ENCODE measurements at regions not wholly inside any gene's neighbourhood (a gene's known extent, or its start where the extent isn't known, plus 50 kb on each side); places are given as distances from the start of the nearest gene placed in this dataset.
"Not testable (repeated sequence)": the region's sequence is repeated elsewhere in the genome, so short reads cannot be mapped to it uniquely, and the experiment has no call there.

- no peak for DNase-seq (ENCODE audit: extremely low read depth, low read depth)
- TF ChIP-seq, protein P1, sequence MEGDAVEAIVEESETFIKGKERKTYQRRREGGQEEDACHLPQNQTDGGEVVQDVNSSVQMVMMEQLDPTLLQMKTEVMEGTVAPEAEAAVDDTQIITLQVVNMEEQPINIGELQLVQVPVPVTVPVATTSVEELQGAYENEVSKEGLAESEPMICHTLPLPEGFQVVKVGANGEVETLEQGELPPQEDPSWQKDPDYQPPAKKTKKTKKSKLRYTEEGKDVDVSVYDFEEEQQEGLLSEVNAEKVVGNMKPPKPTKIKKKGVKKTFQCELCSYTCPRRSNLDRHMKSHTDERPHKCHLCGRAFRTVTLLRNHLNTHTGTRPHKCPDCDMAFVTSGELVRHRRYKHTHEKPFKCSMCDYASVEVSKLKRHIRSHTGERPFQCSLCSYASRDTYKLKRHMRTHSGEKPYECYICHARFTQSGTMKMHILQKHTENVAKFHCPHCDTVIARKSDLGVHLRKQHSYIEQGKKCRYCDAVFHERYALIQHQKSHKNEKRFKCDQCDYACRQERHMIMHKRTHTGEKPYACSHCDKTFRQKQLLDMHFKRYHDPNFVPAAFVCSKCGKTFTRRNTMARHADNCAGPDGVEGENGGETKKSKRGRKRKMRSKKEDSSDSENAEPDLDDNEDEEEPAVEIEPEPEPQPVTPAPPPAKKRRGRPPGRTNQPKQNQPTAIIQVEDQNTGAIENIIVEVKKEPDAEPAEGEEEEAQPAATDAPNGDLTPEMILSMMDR (IDR thresholded peaks at IDR 0.05; ENCODE audit: low read depth, low read length) = no peak
Observed at GRCh38 chr1:157460381-157460780, 91.9 kb downstream of the FCRL5 start.

- TF ChIP-seq, protein P1 (IDR thresholded peaks at IDR 0.05; ENCODE audit: low read depth, low read length) = no peak
- DNase-seq (ENCODE audit: extremely low read depth, low read depth) = no peak
Observed at GRCh38 chr1:157457279-157457678, 95.0 kb downstream of the FCRL5 start.

- TF ChIP-seq, protein P1 (IDR thresholded peaks at IDR 0.05; ENCODE audit: low read depth, low read length) = no peak
- DNase-seq (ENCODE audit: extremely low read depth, low read depth) = no peak
Observed at GRCh38 chr1:157455318-157455717, 97.0 kb downstream of the FCRL5 start.

GRCh38 chr1:157450106-157450505, 102.2 kb downstream of the FCRL5 start:
- DNase-seq (ENCODE audit: extremely low read depth, low read depth) = no peak
- TF ChIP-seq, protein P1 (IDR thresholded peaks at IDR 0.05; ENCODE audit: low read depth, low read length) = no peak

GRCh38 chr1:157448636-157449035, 103.7 kb downstream of the FCRL5 start:
- no peak for DNase-seq (ENCODE audit: extremely low read depth, low read depth)
- TF ChIP-seq, protein P1 (IDR thresholded peaks at IDR 0.05; ENCODE audit: low read depth, low read length) = no peak

DNA sequence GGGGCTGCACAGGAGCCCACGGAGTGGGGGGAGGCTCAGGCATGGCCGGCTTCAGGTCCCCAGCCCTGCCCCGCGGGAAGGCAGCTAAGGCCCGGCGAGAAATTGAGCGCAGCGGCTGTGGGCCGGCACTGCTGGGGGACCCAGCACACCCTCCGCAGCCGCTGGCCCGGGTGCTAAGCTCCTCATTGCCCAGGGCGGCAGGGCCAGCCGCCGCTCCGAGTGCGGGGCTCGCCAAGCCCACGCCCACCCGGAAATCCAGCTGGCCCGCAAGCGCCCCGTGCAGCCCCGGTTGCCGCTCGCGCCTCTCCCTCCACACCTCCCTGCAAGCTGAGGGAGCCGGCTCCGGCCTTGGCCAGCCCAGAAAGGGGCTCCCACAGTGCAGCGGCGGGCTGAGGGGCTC, 106.0 kb downstream of the FCRL5 start:
- not testable (repeated sequence) for DNase-seq (ENCODE audit: extremely low read depth, low read depth)

DNA sequence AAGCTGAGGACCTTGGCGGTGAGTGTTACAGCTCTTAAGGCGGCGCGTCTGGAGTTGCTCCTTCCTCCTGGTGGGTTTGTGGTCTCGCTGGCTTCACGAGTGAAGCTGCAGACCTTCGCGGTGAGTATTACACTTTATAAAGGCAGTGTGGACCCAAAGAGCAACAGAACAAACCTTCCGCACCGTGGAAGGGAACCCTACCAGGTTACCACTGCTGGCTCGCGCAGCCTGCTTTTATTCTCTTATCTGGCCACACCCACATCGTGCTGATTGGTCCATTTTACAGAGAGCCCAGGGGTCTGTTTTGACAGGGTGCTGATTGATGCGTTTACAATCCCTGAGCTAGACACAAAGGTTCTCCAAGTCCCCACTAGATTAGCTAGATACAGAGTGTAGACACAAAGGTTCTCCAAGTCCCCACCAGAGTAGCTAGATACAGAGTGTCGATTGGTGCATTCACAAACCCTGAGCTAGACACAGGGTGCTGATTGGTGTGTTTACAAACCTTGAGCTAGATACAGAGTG, 106.6 kb downstream of the FCRL5 start:
- not testable (repeated sequence) for DNase-seq (ENCODE audit: extremely low read depth, low read depth)

- TF ChIP-seq, protein P1 (IDR thresholded peaks at IDR 0.05; ENCODE audit: low read depth, low read length) = no peak
- no peak for DNase-seq (ENCODE audit: extremely low read depth, low read depth)
Observed at GRCh38 chr1:157442065-157442464, 110.2 kb downstream of the FCRL5 start.
